Hepatocyte (in vitro differentiated cells): ENCODE measurements at regions not wholly inside any gene's neighbourhood (a gene's known extent, or its start where the extent isn't known, plus 50 kb on each side); places are given as distances from the start of the nearest gene placed in this dataset.
"Not testable (repeated sequence)": the region's sequence is repeated elsewhere in the genome, so short reads cannot be mapped to it uniquely, and the experiment has no call there.

Source experiments
- DNase-seq: peaks from one replicate; pipeline ENCODE4 v3.0.0-alpha.2; 2016; ENCODE audit warnings: low spot score
- H2AFZ ChIP-seq: fragments of 200-600 bp; sonication (generic); 2 replicates; pipeline ENCODE4 v1.6.0; 2016; ENCODE audit warnings: antibody characterized with exemption, mild to moderate bottlenecking
- H3K27ac ChIP-seq: fragments of 200-600 bp; sonication (generic); 2 replicates; pipeline ENCODE4 v1.5.1; 2016; ENCODE audit warnings: mild to moderate bottlenecking
- H3K27me3 ChIP-seq: fragments of 200-600 bp; sonication (generic); 2 replicates; pipeline ENCODE4 v1.6.1; 2016
- H3K36me3 ChIP-seq: fragments of 200-600 bp; sonication (generic); replicated peaks from 2 replicates; pipeline ENCODE4 v1.5.1; 2016; ENCODE audit warnings: low read depth; ENCODE audit not compliant: insufficient read depth
- H3K4me1 ChIP-seq: fragments of 200-600 bp; sonication (generic); 2 replicates; pipeline ENCODE4 v1.5.1; 2016; ENCODE audit warnings: mild to moderate bottlenecking, moderate library complexity; ENCODE audit not compliant: insufficient read depth
- H3K4me2 ChIP-seq: fragments of 200-600 bp; sonication (generic); 2 replicates; pipeline ENCODE4 v1.6.0; 2016
- H3K4me3 ChIP-seq: fragments of 200-600 bp; sonication (generic); 2 replicates; pipeline ENCODE4 v1.5.1; 2016; ENCODE audit warnings: mild to moderate bottlenecking
- H3K79me2 ChIP-seq: fragments of 200-600 bp; sonication (generic); 2 replicates; pipeline ENCODE4 v1.6.0; 2017; ENCODE audit warnings: mild to moderate bottlenecking
- H3K9me2 ChIP-seq: fragments of 200-600 bp; sonication (generic); replicated peaks from 2 replicates; pipeline ENCODE4 v1.6.0; 2017; ENCODE audit warnings: mild to moderate bottlenecking; ENCODE audit not compliant: insufficient read depth
- H3K9me3 ChIP-seq: fragments of 200-600 bp; sonication (generic); 2 replicates; pipeline ENCODE4 v1.5.1; 2016; ENCODE audit warnings: low read depth, mild to moderate bottlenecking
- H4K20me1 ChIP-seq: fragments of 200-600 bp; sonication (generic); 2 replicates; pipeline ENCODE4 v1.6.0; 2016; ENCODE audit warnings: mild to moderate bottlenecking; ENCODE audit not compliant: insufficient read depth, poor library complexity, severe bottlenecking
- EZH2 ChIP-seq: fragments of 200-600 bp; sonication (generic); IDR thresholded peaks from 2 replicates; pipeline ENCODE4 v1.6.1; 2016; ENCODE audit warnings: antibody characterized with exemption, mild to moderate bottlenecking, borderline replicate concordance
- EZH2phosphoT487 ChIP-seq: fragments of 200-600 bp; sonication (generic); IDR thresholded peaks from one replicate; pipeline ENCODE4 v1.6.1; 2018; ENCODE audit warnings: antibody characterized with exemption, mild to moderate bottlenecking, low read depth, moderate library complexity; ENCODE audit not compliant: unreplicated experiment, severe bottlenecking
- WGBS: methylation state at CpG from one replicate; pipeline ENCODE4 v1.1.6; 2016; ENCODE audit warnings: low lambda C conversion rate; ENCODE audit errors: missing lambda C conversion rate; 5-methylcytosine and 5-hydroxymethylcytosine counted together
- TF ChIP-seq, protein P1 (sequence below): fragments of 200-600 bp; sonication (generic); IDR thresholded peaks from 2 replicates; pipeline ENCODE4 v1.5.1; 2016; ENCODE audit warnings: antibody characterized with exemption, mild to moderate bottlenecking; ENCODE audit not compliant: poor library complexity

DNA sequence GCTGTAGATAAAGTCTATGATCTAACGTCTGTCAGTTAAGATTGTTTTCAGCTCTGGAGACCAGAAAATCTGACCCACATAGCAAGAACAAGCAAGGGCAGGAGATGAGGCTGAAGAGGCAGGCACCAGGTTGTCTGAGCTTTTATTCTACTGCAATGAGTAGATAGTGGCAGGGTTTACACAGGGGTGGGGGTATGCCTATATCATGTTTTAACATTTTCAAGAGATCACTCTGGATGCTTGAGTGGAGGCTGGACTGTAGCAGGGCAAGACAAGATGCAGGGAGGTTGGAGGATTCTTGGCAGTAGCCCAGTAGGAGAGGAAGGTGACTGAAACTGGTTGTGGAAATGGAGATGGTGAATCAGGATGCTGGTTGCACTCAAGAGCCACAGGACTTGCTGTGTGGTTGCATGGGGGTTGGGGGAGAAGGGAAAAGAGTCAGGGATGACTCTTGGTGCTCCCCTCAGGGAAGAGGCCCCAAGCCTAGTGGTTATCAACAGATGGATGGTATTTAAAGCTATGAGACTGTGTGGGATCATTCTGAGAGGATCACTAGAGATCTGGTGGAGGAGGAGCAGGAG is 143.1 kb upstream of the KCNJ18 start:
- no peak overlapping the region for H3K4me2 ChIP-seq
- no peaks in the 10 kb centered on the region for H3K36me3 ChIP-seq
- no peaks in the 10 kb centered on the region for H3K4me1 ChIP-seq
- H2AFZ ChIP-seq = no peak overlapping the region
- no peaks in the 10 kb centered on the region for H3K9me2 ChIP-seq
- WGBS = 29% methylated on average over 1 of the region's 1 CpG
- DNase-seq = no peak
- H3K27me3 ChIP-seq = no peaks in the 10 kb centered on the region
- no peak overlapping the region for H3K4me3 ChIP-seq
- H3K9me3 ChIP-seq = no peaks in the 10 kb centered on the region
- H4K20me1 ChIP-seq = no peaks in the 10 kb centered on the region
- no peak overlapping the region for H3K27ac ChIP-seq
- TF ChIP-seq EZH2 (no peak), EZH2phosphoT487 (no peak)
- TF ChIP-seq, protein P1, sequence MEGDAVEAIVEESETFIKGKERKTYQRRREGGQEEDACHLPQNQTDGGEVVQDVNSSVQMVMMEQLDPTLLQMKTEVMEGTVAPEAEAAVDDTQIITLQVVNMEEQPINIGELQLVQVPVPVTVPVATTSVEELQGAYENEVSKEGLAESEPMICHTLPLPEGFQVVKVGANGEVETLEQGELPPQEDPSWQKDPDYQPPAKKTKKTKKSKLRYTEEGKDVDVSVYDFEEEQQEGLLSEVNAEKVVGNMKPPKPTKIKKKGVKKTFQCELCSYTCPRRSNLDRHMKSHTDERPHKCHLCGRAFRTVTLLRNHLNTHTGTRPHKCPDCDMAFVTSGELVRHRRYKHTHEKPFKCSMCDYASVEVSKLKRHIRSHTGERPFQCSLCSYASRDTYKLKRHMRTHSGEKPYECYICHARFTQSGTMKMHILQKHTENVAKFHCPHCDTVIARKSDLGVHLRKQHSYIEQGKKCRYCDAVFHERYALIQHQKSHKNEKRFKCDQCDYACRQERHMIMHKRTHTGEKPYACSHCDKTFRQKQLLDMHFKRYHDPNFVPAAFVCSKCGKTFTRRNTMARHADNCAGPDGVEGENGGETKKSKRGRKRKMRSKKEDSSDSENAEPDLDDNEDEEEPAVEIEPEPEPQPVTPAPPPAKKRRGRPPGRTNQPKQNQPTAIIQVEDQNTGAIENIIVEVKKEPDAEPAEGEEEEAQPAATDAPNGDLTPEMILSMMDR = no peak
- H3K79me2 ChIP-seq = no peaks in the 10 kb centered on the region

DNA sequence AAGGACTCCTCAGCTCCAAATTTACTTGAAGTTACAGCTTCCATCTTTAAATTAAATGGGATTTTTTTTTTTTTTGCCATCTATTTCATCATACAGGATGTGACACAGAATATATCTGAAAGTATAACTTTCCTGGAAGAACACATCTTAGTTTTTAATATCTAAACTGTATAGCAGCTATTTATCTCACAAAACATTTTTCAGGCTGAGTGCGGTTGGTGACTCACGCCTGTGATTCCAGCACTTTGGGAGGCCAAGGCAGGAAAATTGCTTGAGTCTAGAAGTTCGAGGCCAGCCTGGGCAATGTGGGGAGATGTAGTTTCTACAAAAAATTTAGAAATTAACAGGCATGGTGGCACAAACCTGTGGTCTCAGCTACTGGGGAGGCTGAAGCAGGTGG is 142.3 kb upstream of the KCNJ18 start:
- not testable (repeated sequence) for H3K36me3 ChIP-seq, H3K4me2 ChIP-seq, H3K27me3 ChIP-seq, H3K79me2 ChIP-seq, DNase-seq, H3K4me3 ChIP-seq, H2AFZ ChIP-seq, H3K9me2 ChIP-seq, H3K27ac ChIP-seq, H3K9me3 ChIP-seq, H3K4me1 ChIP-seq, H4K20me1 ChIP-seq
- 72% methylated on average over 3 of the region's 3 CpGs for WGBS

DNA sequence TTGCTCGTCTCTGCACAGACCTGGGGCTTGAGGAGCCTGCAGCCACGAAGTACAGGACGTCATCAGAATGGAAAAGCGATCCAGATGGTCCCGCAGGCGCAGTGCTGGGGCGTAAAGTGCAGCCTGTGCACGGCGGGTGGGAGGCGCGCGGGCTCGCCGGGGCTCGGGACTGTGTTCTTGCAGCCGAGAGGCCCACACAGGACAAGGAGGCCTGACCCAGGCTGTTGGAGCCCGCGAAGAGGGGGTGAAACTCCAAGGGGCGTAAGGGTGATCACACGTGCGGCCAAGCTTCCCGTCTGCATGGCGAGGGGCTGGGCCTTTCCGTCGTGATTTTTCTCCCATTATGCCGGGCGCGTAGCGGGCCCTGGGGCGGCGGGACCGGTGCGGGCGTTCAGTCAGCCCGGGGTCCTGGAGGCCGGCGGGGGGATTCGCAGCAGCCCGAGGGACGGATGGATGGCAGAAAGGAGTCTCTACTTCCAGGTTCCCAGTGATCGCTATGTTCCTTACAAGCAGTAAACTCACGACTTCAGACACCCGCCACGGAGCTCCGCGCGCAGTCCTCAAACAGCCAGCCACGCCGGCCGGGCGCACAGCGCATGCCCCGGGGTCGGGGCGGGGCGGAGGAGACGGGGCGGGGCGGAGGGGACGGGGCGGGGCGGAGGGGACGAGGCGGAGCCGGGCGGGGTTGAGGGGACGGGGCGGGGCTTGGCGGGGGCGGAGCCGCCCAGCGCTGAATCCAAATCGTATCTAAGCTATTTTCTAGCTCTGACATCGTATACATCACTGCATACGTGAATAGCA is 141.0 kb upstream of the KCNJ18 start:
- H3K27me3 ChIP-seq = no peaks in the 10 kb centered on the region
- H3K4me3 ChIP-seq = no peak overlapping the region
- no peak for TF ChIP-seq EZH2
- TF ChIP-seq, protein P1 = no peak
- TF ChIP-seq EZH2phosphoT487 = no peak
- H3K4me2 ChIP-seq = no peak overlapping the region
- no peak overlapping the region for H3K27ac ChIP-seq
- H3K4me1 ChIP-seq = no peaks in the 10 kb centered on the region
- no peak overlapping the region for H2AFZ ChIP-seq
- no peak for DNase-seq
- H3K9me2 ChIP-seq = no peaks in the 10 kb centered on the region
- no peaks in the 10 kb centered on the region for H3K9me3 ChIP-seq
- 87% methylated on average over 31 of the region's 75 CpGs for WGBS
- no peaks in the 10 kb centered on the region for H3K36me3 ChIP-seq
- no peaks in the 10 kb centered on the region for H3K79me2 ChIP-seq
- H4K20me1 ChIP-seq = no peaks in the 10 kb centered on the region

DNA sequence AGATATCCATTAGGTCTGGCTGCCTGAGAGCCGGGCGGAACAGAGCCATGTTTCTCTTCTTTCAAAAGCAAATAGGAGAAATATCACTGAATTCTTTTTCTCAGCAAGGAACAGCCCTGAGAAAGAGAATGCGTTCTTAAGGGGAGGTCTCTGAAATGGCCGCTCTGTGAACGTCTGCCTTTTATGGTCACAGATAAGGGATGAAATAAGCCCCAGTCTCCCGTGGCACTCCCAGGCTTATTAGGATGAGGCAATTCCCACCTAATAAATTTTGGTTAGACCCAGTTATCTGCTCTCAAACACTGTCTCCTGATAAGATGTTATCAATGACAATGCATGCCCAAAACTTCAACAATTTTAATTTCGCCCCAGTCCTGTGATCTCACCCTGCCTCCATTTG is 133.4 kb upstream of the KCNJ18 start:
- H2AFZ ChIP-seq, DNase-seq, H3K36me3 ChIP-seq, H3K9me3 ChIP-seq, H3K4me1 ChIP-seq, H3K27ac ChIP-seq, H3K79me2 ChIP-seq, H3K4me2 ChIP-seq, H3K4me3 ChIP-seq, H3K27me3 ChIP-seq, H4K20me1 ChIP-seq, H3K9me2 ChIP-seq: not testable (repeated sequence)
- WGBS = 89% methylated on average over 7 of the region's 7 CpGs
